ENCODE measurements at regions not wholly inside any gene's neighbourhood (a gene's known extent, or its start where the extent isn't known, plus 50 kb on each side); places are given as distances from the start of the nearest gene placed in this dataset.

DNA sequence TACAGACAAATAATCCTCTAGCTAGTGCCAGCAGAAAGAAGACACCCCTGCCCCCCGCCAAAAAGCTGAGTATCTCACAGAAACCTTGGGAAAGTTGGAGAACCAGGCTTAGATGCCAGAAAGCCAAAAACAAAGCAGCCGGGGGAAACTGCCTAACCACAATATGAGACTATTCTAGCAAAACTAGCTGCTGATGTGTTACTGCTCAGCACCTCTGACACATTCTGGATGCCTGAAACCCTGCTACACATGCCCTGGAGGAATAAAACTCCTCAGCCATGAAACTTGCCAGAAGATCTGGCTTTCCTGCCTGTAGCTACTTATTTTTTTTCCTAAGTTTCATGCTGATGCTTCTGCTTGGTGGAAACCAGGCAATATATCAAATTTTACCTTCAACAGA lies 122.7 kb upstream of the GCFC2 start:
- no peak for TF ChIP-seq CREM (CRISPR knock-in tag; IDR thresholded peaks at IDR 0.05)
- TF ChIP-seq, protein P1, sequence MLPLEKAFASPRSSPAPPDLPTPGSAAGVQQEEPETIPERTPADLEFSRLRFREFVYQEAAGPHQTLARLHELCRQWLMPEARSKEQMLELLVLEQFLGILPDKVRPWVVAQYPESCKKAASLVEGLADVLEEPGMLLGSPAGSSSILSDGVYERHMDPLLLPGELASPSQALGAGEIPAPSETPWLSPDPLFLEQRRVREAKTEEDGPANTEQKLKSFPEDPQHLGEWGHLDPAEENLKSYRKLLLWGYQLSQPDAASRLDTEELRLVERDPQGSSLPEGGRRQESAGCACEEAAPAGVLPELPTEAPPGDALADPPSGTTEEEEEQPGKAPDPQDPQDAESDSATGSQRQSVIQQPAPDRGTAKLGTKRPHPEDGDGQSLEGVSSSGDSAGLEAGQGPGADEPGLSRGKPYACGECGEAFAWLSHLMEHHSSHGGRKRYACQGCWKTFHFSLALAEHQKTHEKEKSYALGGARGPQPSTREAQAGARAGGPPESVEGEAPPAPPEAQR (CRISPR knock-in tag; IDR thresholded peaks at IDR 0.05) = no peak
- no peak for TF ChIP-seq NR3C1 (CRISPR knock-in tag; conservative IDR thresholded peaks at IDR 0.05; ENCODE audit: low read depth)
- TF ChIP-seq, protein P2, sequence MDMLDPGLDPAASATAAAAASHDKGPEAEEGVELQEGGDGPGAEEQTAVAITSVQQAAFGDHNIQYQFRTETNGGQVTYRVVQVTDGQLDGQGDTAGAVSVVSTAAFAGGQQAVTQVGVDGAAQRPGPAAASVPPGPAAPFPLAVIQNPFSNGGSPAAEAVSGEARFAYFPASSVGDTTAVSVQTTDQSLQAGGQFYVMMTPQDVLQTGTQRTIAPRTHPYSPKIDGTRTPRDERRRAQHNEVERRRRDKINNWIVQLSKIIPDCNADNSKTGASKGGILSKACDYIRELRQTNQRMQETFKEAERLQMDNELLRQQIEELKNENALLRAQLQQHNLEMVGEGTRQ (CRISPR knock-in tag; IDR thresholded peaks at IDR 0.05) = no peak
- TF ChIP-seq, protein P3, sequence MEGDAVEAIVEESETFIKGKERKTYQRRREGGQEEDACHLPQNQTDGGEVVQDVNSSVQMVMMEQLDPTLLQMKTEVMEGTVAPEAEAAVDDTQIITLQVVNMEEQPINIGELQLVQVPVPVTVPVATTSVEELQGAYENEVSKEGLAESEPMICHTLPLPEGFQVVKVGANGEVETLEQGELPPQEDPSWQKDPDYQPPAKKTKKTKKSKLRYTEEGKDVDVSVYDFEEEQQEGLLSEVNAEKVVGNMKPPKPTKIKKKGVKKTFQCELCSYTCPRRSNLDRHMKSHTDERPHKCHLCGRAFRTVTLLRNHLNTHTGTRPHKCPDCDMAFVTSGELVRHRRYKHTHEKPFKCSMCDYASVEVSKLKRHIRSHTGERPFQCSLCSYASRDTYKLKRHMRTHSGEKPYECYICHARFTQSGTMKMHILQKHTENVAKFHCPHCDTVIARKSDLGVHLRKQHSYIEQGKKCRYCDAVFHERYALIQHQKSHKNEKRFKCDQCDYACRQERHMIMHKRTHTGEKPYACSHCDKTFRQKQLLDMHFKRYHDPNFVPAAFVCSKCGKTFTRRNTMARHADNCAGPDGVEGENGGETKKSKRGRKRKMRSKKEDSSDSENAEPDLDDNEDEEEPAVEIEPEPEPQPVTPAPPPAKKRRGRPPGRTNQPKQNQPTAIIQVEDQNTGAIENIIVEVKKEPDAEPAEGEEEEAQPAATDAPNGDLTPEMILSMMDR (IDR thresholded peaks at IDR 0.05) = no peak
- TF ChIP-seq MYBL2 (CRISPR knock-in tag; IDR thresholded peaks at IDR 0.05) = no peak
- no peak for TF ChIP-seq SP1 (CRISPR knock-in tag; conservative IDR thresholded peaks at IDR 0.05)
- no peak for TF ChIP-seq TP53 (CRISPR knock-in tag; IDR thresholded peaks at IDR 0.05)
- no peak for TF ChIP-seq NR2C2 (CRISPR knock-in tag; IDR thresholded peaks at IDR 0.05)
- TF ChIP-seq, protein P4, sequence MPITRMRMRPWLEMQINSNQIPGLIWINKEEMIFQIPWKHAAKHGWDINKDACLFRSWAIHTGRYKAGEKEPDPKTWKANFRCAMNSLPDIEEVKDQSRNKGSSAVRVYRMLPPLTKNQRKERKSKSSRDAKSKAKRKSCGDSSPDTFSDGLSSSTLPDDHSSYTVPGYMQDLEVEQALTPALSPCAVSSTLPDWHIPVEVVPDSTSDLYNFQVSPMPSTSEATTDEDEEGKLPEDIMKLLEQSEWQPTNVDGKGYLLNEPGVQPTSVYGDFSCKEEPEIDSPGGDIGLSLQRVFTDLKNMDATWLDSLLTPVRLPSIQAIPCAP (CRISPR knock-in tag; IDR thresholded peaks at IDR 0.05) = no peak
- no peak for TF ChIP-seq TCF7 (CRISPR knock-in tag; IDR thresholded peaks at IDR 0.05; ENCODE audit: low read depth)
